ENCODE measurements at regions not wholly inside any gene's neighbourhood (a gene's known extent, or its start where the extent isn't known, plus 50 kb on each side); places are given as distances from the start of the nearest gene placed in this dataset. TPM values are rescaled to one million over a fixed set of nuclear protein-coding genes. Genes with fewer than 3 reads are reported as not detected.

- RAD21 ChIA-PET (ENCODE audit: unreplicated experiment) = no interaction called here
- H3K27ac ChIP-seq (ENCODE audit: control insufficient read depth, insufficient read depth) = no peak overlapping the region
- H2AFZ ChIP-seq (ENCODE audit: control insufficient read depth, low read depth, low read length) = no peak overlapping the region
- no peak for FAIRE-seq
- WGBS (ENCODE audit: insufficient coverage, insufficient replicate concordance, low lambda C conversion rate, missing lambda C conversion rate) = 23% methylated on average over 4 of the region's 4 CpGs
- no peak for TF ChIP-seq CREB1 (IDR thresholded peaks at IDR 0.05; ENCODE audit: low read depth)
- H3K9ac ChIP-seq (ENCODE audit: control insufficient read depth, insufficient read depth, low read length) = no peak overlapping the region
- SMC1A ChIA-PET (ENCODE audit: uncharacterized antibody, unreplicated experiment) = no interaction called here
- POLR2A ChIA-PET = no interaction called here
- BruUV-seq (replicated peaks) = no TSS peak
- no peak overlapping the region for H3K4me2 ChIP-seq (ENCODE audit: control insufficient read depth, insufficient read depth)
- H3K4me3 ChIP-seq = no peak overlapping the region
- in situ Hi-C loops (cut with MboI) = no loop called here
- no peak for ATAC-seq
- CTCF ChIA-PET = no interaction called here
- no peaks in the 10 kb centered on the region for H3K27me3 ChIP-seq (replicated peaks in 1 of 2; ENCODE audit: control insufficient read depth in 2 of 2, insufficient read depth in 2 of 2, low read length in 1 of 2)
- no peak for DNase-seq (ENCODE audit: low read depth, low spot score)
- H3K79me2 ChIP-seq (ENCODE audit: control insufficient read depth, insufficient read depth, low read length) = no peaks in the 10 kb centered on the region
- no peaks in the 10 kb centered on the region for H3K36me3 ChIP-seq (ENCODE audit: control insufficient read depth in 2 of 2, insufficient read depth in 2 of 2, low read length in 1 of 2)
- intact Hi-C loops (cut with micrococcal nuclease; ENCODE audit: unreplicated experiment) = no loop called here
- H3K9me3 ChIP-seq (replicated peaks; ENCODE audit: control insufficient read depth, insufficient read depth, low read length) = no peaks in the 10 kb centered on the region
- H4K20me1 ChIP-seq (ENCODE audit: control insufficient read depth, insufficient read depth) = no peaks in the 10 kb centered on the region
- no peaks in the 10 kb centered on the region for H3K4me1 ChIP-seq (ENCODE audit: control insufficient read depth, insufficient read depth, low read length)
Observed at GRCh38 chr5:20040901-20041300, 52.9 kb upstream of the CDH18 start.

Small RNA genes in the stretch of these regions (small RNA-seq; reads per million reads assigned to genes)
- gene AC093303.1 = not detected

All from GM12878 (cell line).